Ovary (tissue), 3 donors: ENCODE measurements at regions not wholly inside any gene's neighbourhood (a gene's known extent, or its start where the extent isn't known, plus 50 kb on each side); places are given as distances from the start of the nearest gene placed in this dataset.

Experiments
- POLR2A ChIP-seq: fragments of 450-650 bp; IDR thresholded peaks from one replicate; pipeline ENCODE4 v1.6.1; 2017; ENCODE audit warnings: antibody characterized with exemption, mild to moderate bottlenecking, moderate library complexity
- TF ChIP-seq, protein P1 (sequence below), 3 donors: fragments of 450-650 bp in 2 of 3; fragments of 200-600 bp in 1 of 3; IDR thresholded peaks; one replicate each; pipeline versions ENCODE4 v1.5.1 to v1.8.0; 2016 to 2022; ENCODE audit warnings: antibody characterized with exemption in 3 of 3, mild to moderate bottlenecking in 1 of 3
- donor health status: DM: no; HTN: no; CAD: no.

DNA sequence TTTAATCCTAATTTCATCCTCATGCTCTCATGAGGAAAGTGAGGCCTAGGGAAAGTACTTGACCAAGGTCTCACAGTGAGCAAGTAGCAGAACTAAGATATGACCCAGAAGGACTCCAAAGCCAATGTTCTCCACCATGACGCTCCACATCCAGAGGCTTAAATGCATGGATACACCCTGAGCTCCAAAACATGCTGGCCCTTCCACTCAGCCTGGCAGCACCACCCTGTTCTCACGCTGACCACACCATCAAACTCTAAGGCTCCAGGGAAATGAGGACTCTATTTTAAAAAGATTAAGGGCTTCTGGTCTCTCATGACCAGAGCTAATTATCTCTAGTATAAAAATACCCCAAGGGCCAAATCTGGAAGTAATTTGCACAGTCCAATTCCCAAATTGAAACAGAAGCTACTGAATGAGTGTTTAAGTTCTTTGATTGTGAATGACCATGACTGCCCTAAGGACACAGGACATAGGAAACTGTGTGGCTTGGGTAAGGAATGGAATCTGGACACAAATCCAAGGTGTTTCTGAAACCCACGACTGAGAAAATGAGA lies 71.1 kb upstream of the ABLIM1 start:
- TF ChIP-seq, protein P1, sequence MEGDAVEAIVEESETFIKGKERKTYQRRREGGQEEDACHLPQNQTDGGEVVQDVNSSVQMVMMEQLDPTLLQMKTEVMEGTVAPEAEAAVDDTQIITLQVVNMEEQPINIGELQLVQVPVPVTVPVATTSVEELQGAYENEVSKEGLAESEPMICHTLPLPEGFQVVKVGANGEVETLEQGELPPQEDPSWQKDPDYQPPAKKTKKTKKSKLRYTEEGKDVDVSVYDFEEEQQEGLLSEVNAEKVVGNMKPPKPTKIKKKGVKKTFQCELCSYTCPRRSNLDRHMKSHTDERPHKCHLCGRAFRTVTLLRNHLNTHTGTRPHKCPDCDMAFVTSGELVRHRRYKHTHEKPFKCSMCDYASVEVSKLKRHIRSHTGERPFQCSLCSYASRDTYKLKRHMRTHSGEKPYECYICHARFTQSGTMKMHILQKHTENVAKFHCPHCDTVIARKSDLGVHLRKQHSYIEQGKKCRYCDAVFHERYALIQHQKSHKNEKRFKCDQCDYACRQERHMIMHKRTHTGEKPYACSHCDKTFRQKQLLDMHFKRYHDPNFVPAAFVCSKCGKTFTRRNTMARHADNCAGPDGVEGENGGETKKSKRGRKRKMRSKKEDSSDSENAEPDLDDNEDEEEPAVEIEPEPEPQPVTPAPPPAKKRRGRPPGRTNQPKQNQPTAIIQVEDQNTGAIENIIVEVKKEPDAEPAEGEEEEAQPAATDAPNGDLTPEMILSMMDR (IDR thresholded peaks at IDR 0.05): no peak
- TF ChIP-seq POLR2A: no peak
